ENCODE measurements at regions not wholly inside any gene's neighbourhood (a gene's known extent, or its start where the extent isn't known, plus 50 kb on each side); places are given as distances from the start of the nearest gene placed in this dataset.

DNA sequence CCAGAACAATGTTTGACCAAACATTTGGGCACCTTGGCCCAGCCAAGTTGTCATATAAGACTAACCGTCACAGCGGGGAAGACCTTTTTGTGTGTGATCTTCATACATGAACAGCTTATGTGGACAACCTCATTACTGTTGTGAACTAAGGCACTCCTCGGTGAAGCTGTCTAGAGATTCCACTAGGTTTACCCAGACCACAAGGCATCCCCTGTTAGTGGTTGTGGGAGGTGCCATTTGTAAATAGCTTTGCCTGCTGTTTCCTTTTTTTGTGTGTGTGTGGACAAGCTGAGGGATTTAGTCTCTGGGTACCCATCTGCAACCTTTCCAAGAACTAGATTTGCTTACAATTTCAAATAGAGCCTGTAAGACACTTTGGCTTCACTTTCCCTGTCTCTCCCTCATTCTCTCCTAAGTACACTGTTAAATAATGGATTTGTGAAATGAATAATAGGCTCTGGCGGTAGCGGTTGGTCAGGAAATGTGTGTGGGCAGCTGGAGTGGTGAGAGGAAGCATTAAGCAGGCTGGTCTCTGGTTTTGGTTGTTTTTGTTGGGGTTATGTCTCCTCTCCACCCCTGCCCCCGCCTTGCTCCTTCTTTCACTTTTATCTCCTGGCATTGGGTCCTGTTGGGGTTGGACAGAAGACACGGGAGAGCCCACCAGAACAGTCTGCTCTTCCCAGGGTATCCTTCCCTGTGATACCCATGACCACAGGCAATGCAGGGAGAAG, 727.6 kb downstream of the VRK1 start:
- no peak for DNase-seq (ENCODE audit: low spot score)

DNA sequence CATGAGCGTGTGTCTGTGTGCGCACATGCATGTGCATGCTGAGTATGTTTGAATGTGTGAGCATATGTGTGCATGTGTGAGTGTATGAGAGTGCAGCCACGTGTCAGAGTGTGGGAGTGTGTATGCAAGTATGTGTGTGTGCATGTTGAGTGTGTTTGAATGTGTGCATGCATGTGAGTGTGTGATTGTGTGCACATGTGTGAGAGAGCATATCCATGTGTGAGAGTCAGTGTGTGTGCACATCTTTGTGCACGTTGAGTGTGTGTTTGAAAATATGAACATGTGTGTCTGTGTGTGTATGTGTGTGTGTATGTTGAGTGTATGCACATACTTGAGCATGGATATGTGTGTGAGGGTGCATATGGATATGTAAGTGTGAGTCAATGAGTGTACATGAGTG, 730.8 kb downstream of the VRK1 start:
- DNase-seq (ENCODE audit: low spot score) = no peak

DNA sequence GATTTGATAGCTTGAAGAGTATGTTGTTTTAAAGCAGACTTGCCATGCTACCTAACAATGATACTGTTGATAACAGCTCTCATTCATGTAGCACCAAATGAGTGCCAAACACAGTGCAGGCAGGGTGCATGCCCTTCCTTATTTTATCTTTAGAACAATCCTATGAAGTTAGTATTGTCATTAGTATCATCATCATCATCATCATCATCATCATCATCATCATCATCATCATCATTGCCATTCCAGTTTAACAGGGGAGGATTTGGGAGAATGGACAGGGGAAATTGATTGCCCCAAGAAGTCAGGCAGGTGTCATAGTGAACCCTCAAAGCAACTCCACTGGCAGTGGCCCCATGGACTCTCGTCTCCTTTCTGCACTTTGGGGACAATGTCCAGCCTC, 734.9 kb downstream of the VRK1 start:
- DNase-seq (ENCODE audit: low spot score) = no peak

DNA sequence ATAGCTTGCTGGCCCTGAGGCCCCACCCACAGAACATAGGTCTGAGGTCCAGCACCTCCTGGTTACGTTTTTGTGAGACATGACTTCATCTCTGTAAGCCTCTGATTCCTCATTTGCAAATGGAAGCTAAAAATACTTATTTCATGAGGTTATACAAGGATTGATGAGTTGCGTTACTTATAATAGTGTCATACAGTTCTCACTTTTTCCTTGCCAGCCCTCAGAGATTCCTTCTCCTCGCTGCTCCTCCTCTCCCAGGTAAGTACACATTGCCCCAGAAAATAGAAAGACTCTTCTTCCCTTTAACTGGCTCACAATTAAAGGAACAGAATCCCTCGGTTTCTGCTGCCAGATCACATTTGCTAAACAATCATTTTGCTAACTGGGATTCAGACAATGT, 739.2 kb downstream of the VRK1 start:
- no peak for DNase-seq (ENCODE audit: low spot score)

GRCh38 chr14:97538749-97539410, 741.7 kb downstream of the VRK1 start:
- DNase-seq (ENCODE audit: low spot score) = no peak

DNA sequence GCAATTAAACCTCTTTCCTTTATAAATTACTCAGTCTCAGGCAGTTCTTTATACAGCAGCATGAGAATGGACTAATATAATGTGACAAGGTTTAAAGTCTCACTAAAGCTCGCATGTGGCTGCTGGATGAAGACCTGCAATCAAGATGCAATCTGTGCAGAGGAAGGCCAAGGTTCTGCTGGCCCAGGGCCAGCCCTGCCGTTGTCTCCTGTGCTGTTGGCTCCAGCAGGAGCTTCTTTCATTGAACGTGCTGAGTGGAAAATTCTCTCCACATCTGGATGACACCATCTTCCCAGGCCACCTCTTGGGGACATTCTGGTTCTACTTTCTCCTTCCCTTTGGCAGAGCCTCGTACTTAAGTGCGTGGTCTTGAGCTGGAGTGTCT, 742.2 kb downstream of the VRK1 start:
- no peak for DNase-seq (ENCODE audit: low spot score)

DNA sequence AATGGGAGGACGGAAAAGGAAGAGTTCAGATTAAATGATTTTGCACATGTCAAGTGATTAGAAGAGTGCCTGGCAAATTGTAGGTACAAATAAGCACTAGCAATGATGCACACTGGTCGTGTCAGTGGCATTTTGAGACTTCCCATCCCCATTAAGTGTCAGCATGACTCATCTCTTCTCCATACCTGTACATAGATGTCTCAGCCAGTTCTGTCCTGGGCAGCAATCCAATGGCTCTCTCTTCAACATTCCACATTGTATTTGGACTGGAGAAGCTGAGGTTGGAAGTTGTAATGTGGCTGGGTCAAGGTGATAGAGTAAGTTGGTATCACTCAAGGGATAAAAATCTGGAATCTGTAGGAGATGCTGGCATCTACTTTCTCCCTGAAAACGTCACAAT, 742.7 kb downstream of the VRK1 start:
- no peak for DNase-seq (ENCODE audit: low spot score)

- no peak for DNase-seq (ENCODE audit: low spot score)
Measured at GRCh38 chr14:97543221-97543620, 746.0 kb downstream of the VRK1 start.

DNA sequence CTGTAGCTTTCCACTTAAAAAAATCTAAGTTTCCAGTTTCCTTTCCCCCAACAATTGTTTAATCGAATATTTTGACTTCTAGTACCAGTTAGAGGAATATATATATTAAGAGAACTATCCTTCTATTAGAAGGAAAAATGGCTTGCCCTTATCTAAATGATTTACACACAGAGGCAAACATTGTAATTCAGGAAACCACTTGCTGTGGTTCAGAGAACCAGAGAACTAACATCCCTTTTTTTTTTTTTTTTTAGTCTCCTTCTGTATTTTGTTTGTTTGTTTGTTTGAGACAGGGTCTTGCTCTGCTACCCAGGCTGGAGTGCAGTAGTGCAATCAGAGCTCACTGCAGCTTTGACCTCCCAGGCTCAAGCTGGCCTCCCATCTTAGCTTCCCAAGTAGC, 746.6 kb downstream of the VRK1 start:
- no peak for DNase-seq (ENCODE audit: low spot score)

DNA sequence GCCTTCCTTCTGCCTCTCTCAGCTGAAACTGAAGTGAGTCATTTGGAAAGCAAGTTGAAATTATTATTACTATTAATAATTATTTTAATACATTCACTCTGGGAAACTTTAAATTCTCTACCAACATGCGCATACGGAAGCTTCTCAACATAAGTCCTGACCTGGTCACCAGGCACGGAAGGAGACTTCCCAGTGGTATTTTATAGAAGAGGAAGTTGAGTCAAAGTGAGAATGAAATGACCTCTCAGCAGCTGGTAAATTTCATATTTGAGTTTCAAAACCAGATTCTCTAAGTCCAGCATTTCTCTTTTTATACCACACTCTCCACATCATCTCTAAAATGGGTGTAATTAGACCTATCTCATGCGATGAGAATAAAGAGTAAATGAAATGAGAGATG, 747.4 kb downstream of the VRK1 start:
- no peak for DNase-seq (ENCODE audit: low spot score)

DNA sequence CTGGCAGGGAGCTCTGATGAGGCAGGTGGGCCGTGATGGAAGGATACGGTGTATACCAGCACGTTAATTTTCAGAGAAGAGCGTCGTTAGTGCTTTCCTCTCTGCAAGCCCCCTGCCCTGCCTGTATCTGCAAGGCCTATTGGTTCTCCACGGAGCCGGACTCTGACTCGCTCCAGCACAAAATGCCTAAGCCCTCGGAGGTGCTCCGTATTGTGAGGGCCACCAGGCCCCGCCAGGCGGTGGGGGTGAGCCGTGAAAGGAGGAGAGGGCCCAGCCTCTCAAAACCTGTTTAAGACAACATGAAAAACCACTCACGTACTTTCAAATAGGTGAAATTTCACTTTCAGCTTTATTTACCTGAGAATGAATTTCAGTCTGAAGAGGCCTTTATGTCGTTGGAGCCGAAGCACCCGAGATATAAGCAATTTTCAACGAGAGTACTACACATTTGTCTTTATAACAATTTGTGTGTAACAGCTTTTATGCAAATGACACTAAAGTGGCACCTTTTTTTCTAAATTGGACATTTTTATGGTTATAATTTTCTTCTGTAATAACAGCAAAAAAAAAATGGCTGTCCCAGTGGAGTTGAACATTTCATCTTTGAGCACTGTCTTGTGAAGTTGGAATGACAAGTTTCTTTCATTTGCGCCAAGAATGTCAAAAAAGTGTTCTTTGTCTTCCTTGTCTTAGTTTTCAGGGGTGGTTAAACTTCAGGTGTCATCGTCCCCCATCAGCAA, 749.5 kb downstream of the VRK1 start:
- DNase-seq (ENCODE audit: low spot score) = no peak

- no peak for DNase-seq (ENCODE audit: low spot score)
Measured at GRCh38 chr14:97550463-97550862, 753.3 kb downstream of the VRK1 start.

DNA sequence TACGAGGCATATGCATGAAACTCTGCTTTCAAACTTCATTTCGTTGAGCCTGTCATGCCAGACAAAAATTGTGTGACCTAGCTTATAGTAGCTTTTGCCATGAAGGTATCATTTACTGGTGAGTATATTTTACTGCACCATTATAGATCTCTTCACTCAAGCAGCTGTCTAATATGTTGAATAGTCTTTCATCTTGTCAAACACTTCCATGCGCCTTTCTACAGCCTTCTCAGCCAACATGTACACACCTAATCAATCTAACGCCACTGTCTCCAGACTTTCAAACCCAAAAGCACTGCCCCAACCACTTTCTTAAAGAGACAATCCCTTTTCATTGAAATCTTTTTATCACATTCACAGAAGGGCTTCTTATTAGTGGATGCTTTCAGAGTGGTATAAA, 757.4 kb downstream of the VRK1 start:
- DNase-seq (ENCODE audit: low spot score) = no peak

- DNase-seq (ENCODE audit: low spot score) = no peak
Measured at GRCh38 chr14:97564334-97564733, 767.2 kb downstream of the VRK1 start.

DNA sequence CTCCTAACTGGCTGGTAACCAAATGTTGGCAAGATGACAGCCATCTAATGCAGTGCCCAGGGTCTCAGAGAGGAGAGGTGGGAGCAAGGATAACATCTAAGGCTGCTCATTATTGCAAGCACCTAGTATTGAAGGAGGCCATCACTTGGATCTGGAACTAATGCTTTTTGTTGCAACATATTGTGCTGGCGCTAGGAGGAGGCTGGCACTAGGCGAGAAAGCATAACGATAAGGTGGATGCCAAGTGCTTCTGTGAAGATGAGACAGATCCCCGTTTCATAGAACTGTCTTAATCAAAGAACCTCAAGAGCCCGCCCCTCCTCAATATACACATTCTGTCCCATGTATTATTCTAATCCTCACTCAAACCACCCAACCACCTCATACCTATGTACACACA, 774.0 kb downstream of the VRK1 start:
- no peak for DNase-seq (ENCODE audit: low spot score)

DNA sequence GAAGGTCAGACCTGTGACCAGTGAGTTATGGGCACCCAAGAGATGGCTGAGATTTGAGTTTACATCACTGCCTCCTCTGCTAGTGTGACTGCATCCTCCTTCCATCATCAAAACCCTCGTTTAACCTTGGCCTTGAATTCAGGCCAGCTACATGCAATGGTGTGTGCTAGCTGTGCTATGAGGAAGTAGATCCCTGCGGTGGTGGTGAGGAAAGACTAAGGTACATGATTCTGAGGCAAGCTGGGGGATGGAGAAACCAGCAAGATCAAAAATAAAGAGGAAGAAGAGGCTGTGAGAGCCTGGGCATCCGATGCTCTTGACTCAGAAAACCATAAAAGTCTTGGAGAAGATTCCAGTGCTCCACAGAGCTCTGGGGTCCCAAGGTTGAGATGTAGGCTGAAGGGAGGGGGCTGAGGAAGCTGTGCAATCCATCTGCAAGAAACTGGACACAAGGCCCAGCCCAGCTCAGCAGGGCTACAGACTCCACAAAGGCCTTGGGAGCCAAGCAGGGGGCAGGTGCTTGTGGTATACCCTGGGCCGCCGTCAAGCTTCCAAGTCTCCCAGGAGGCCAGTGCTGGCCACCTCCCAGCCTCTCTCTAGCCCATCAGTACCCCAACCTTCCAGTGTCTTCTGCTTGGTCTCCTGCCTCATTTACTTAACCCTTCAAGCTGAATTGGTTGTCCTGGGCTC, 774.8 kb downstream of the VRK1 start:
- DNase-seq (ENCODE audit: low spot score) = no peak

GRCh38 chr14:97572583-97573458, 775.6 kb downstream of the VRK1 start:
- DNase-seq (ENCODE audit: low spot score) = no peak

GRCh38 chr14:97575677-97576076, 778.5 kb downstream of the VRK1 start:
- DNase-seq (ENCODE audit: low spot score) = no peak

DNA sequence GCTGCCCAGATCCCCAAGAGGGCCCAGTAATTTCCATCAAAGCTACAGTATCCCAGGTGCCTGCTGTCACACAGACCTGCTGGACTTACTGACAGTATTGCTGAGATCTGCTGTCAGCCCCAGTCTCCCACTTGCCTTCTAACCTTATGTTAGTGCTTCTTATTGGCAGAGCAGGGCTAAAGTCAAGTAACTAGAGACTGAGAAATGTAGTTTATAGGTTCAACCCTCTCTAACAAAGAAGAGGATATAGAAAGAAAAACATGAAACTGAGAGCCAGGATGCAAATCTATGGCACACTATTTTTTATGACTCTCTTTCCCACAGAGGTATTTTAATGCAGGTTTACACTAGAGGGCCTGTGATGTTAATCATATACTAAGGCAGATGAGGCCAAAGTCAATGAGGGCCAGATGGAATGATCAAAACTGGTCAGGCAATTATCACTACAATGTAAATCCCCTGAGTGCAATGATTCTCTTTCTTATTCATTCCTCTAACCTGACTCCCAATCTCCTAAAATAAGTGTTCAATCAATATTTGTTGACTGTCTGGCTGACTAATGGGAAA, 781.9 kb downstream of the VRK1 start:
- no peak for DNase-seq (ENCODE audit: low spot score)

GRCh38 chr14:97581016-97581415, 783.8 kb downstream of the VRK1 start:
- DNase-seq (ENCODE audit: low spot score) = no peak

DNA sequence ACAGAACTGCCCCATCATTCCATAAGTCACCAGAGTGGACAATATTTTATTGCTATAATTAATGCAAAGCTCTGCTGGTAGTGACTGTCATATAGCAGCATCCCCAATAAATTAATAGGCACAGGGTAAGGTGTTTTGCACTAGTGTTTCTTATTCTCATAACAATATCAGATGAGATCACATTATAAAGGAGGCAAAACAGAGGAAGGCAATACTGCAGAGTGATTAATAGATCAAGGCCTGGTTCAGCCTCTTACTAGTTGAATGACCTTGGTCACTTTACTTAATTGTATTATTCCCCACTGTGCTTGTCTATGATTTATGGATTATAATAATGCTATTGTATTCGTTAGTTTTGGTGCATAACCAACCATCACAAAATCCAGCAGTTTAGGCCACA, 784.8 kb downstream of the VRK1 start:
- no peak for DNase-seq (ENCODE audit: low spot score)
